ENCODE measurements at regions not wholly inside any gene's neighbourhood (a gene's known extent, or its start where the extent isn't known, plus 50 kb on each side); places are given as distances from the start of the nearest gene placed in this dataset.

DNA sequence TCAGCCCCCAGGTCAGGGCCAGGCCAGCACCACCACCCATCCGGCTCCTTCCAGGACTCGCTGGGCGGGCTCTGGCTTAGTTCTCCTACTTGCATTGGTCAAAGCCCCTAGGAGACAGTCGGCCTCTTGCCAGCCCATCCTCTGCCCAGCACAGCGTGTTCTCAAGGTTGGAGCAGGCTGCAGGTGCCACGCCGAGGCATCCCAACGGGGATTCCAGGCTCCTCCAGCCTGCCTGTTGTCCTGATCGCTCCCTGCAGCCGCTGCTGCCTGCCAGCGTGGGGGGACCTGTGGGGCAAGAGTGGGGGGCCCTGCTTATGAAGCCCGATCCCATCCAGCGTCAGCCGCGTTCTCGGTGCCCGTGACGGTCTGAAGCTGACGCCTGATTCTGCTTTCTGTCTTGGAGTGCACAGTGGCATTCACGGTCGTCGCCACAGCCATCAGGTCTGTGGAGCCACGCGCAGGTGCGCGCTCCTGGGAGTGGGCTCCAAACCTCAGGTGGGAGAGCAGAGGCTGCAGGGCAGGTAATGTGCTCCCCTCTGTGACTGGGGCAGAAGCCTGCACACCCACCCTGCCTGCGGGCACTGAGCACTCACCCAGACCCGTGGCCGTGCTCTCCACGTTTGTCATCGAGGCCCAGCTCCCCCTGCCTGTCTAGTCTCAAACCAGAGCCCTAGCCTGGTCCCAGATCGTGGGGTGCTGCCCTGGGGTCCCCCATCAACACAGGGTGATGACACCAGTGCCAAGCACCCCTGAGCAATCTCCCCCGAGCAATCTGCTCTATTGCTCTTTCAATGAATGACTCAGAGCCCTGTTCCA is 991.6 kb downstream of the BRD1 start:
- Histone ChIP-seq H4K20me1 (ENCODE audit: insufficient read depth, low read length, poor library complexity, severe bottlenecking) (no peaks in the 10 kb centered on the region), H3K27me3 (ENCODE audit: insufficient read depth, low read length, poor library complexity, severe bottlenecking) (no peaks in the 10 kb centered on the region), H3K9me2 (replicated peaks; ENCODE audit: low read depth, low read length) (no peaks in the 10 kb centered on the region), H3K4me1 (ENCODE audit: insufficient read depth, low read length, poor library complexity, severe bottlenecking) (no peaks in the 10 kb centered on the region), H3F3A (ENCODE audit: low read depth) (no peaks in the 10 kb centered on the region), H3K36me3 (ENCODE audit: insufficient read depth, low read length) (no peaks in the 10 kb centered on the region), H3K4me3 (ENCODE audit: low read length, poor library complexity, severe bottlenecking) (no peak overlapping the region), H2AFZ (ENCODE audit: low read length) (no peak overlapping the region), H3K9me3 (ENCODE audit: insufficient read depth, low read depth, low read length) (peaks cover 15% of the 10 kb centered on the region; the same call in 1 of the 2 replicates), H3K79me2 (ENCODE audit: insufficient read depth, low read length) (no peaks in the 10 kb centered on the region), H3K9ac (ENCODE audit: low read depth, low read length, poor library complexity, severe bottlenecking) (no peak overlapping the region), H3K4me2 (ENCODE audit: low read depth, low read length, poor library complexity, severe bottlenecking) (no peak overlapping the region)
- TF ChIP-seq EZH2phosphoT487 (IDR thresholded peaks at IDR 0.05; ENCODE audit: borderline replicate concordance) (no peak), CTCF (conservative IDR thresholded peaks at IDR 0.05; ENCODE audit: low read length) (no peak)

DNA sequence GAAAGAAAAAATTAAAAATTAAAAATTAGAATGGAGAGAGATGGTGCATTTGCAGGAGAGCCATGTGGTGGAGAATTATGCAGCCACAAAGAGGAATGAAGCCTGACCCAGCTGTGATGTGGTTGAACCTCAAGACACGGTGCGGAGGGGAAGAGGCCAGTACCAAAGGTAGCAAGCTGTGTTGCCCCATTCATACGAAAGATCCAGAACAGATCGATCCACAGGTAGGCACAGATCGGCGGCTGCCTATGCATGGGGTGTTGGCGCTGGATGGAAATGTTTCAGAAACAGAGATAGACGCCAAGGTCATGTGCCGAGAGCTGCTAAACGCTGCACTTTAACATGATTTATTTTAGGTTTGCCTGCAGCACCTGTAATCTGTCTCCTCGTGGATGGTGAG is 992.3 kb downstream of the BRD1 start:
- H3K9ac ChIP-seq (ENCODE audit: low read depth, low read length, poor library complexity, severe bottlenecking): no peak overlapping the region
- no peaks in the 10 kb centered on the region for H3K9me2 ChIP-seq (replicated peaks; ENCODE audit: low read depth, low read length)
- H3K4me2 ChIP-seq (ENCODE audit: low read depth, low read length, poor library complexity, severe bottlenecking): no peak overlapping the region
- H2AFZ ChIP-seq (ENCODE audit: low read length): no peak overlapping the region
- H3K79me2 ChIP-seq (ENCODE audit: insufficient read depth, low read length): no peaks in the 10 kb centered on the region
- H3K4me3 ChIP-seq (ENCODE audit: low read length, poor library complexity, severe bottlenecking): no peak overlapping the region
- no peaks in the 10 kb centered on the region for H3K4me1 ChIP-seq (ENCODE audit: insufficient read depth, low read length, poor library complexity, severe bottlenecking)
- no peaks in the 10 kb centered on the region for H3K36me3 ChIP-seq (ENCODE audit: insufficient read depth, low read length)
- TF ChIP-seq CTCF (conservative IDR thresholded peaks at IDR 0.05; ENCODE audit: low read length) (no peak), EZH2phosphoT487 (IDR thresholded peaks at IDR 0.05; ENCODE audit: borderline replicate concordance) (no peak)
- peaks cover 13% of the 10 kb centered on the region; the same call in 1 of the 2 replicates for H3K9me3 ChIP-seq (ENCODE audit: insufficient read depth, low read depth, low read length)
- no peaks in the 10 kb centered on the region for H3K27me3 ChIP-seq (ENCODE audit: insufficient read depth, low read length, poor library complexity, severe bottlenecking)
- H4K20me1 ChIP-seq (ENCODE audit: insufficient read depth, low read length, poor library complexity, severe bottlenecking): no peaks in the 10 kb centered on the region
- no peaks in the 10 kb centered on the region for H3F3A ChIP-seq (ENCODE audit: low read depth)

DNA sequence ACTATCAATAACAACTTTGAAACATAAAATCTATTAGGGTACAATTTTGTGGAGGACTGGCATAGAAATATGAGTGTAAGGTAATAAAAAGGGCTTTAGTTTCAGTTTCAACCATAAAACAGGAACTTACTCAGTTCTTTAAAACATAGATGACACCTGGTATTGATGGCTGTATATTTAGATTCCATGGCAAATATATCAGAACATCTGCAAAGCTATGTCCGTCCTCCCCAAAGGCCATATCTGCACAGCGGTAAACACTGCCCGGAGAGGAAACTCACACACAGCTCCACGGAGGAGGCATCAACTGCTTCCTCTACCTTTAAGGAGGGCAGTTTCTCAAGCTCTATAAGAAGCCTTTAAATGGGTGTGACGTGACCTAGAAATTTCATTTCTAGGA is 993.3 kb downstream of the BRD1 start:
- Histone ChIP-seq H3K4me3 (ENCODE audit: low read length, poor library complexity, severe bottlenecking) (no peak overlapping the region), H3K9ac (ENCODE audit: low read depth, low read length, poor library complexity, severe bottlenecking) (no peak overlapping the region), H3F3A (ENCODE audit: low read depth) (no peaks in the 10 kb centered on the region), H3K9me3 (ENCODE audit: insufficient read depth, low read depth, low read length) (peaks cover 4% of the 10 kb centered on the region; the same call in 1 of the 2 replicates), H3K27me3 (ENCODE audit: insufficient read depth, low read length, poor library complexity, severe bottlenecking) (no peaks in the 10 kb centered on the region), H3K9me2 (replicated peaks; ENCODE audit: low read depth, low read length) (no peaks in the 10 kb centered on the region), H3K79me2 (ENCODE audit: insufficient read depth, low read length) (no peaks in the 10 kb centered on the region), H2AFZ (ENCODE audit: low read length) (no peak overlapping the region), H3K36me3 (ENCODE audit: insufficient read depth, low read length) (no peaks in the 10 kb centered on the region), H4K20me1 (ENCODE audit: insufficient read depth, low read length, poor library complexity, severe bottlenecking) (no peaks in the 10 kb centered on the region), H3K4me2 (ENCODE audit: low read depth, low read length, poor library complexity, severe bottlenecking) (no peak overlapping the region), H3K4me1 (ENCODE audit: insufficient read depth, low read length, poor library complexity, severe bottlenecking) (no peaks in the 10 kb centered on the region)
- TF ChIP-seq CTCF (conservative IDR thresholded peaks at IDR 0.05; ENCODE audit: low read length) (no peak), EZH2phosphoT487 (IDR thresholded peaks at IDR 0.05; ENCODE audit: borderline replicate concordance) (no peak)
